ENCODE measurements at regions not wholly inside any gene's neighbourhood (a gene's known extent, or its start where the extent isn't known, plus 50 kb on each side); places are given as distances from the start of the nearest gene placed in this dataset.
A peak's percentile ranks its signal among the peaks of the same experiment; 100 is the strongest.
"Not testable (repeated sequence)": the region's sequence is repeated elsewhere in the genome, so short reads cannot be mapped to it uniquely, and the experiment has no call there.

GRCh38 chr10:3659203-3659917, 125.6 kb downstream of the KLF6 start:
- DNase-seq (ENCODE audit: low read depth): no peak

- no peak for DNase-seq (ENCODE audit: low read depth)
Measured at GRCh38 chr10:3658766-3659165, 126.2 kb downstream of the KLF6 start.

GRCh38 chr10:3656214-3656613, 128.8 kb downstream of the KLF6 start:
- no peak for DNase-seq (ENCODE audit: low read depth)

DNA sequence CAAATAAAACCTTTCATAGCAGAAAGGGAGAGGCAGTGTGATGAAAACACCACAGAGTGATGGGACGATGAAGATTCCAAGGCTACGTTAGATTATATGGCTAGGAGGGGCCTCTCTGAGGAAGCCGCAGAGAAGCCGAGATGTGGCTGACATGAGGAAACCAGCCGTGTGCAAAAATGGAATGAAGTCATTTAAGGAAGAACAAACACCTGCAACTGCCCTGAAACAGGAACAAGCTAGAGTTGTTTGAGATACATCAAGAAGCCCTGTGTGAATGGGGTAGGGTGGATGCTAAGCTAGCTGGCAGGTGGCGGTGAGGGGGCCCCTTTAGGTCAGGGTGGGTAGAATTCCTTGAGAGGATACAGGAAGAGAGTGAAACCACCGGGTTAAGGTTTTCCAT, 129.5 kb downstream of the KLF6 start:
- no peak for DNase-seq (ENCODE audit: low read depth)

DNA sequence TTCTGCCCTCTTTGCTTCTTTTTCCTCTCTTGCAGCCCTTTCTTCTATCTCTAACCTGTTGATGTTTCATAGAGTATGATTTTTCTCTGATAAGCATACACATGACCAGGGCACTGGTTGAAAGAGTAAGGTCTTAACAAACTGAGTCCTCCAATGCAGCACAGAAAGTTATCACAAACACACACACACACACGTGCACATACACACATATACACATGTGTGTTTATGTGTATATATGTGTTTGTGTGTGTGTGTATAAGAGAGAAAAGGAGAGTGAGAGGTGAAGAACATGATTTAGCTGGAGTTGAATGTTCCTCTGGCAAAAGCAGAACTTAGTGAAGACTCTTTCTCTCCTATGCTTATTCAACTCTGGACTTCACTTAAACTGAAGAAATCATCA, 130.0 kb downstream of the KLF6 start:
- no peak for DNase-seq (ENCODE audit: low read depth)

DNA sequence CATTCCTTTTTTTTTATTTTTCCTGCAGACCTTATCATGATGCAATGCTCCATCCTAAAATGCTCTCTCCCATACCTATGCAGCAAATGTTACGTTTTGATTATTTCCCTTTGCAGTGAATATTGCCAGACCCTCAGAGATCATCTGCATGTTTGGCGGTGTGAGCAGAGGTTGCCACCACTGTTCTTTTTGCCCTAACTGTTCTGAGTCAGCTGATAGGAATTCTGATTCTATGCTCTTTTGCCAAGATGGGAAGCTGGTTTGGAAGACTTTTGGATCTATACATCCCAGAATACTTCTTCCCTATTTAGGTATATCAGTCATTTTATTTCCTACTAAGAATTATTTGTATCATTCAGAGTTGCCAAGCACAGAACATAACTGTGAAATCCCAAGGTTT, 130.5 kb downstream of the KLF6 start:
- no peak for DNase-seq (ENCODE audit: low read depth)

- DNase-seq (ENCODE audit: low read depth): not testable (repeated sequence)
Measured at GRCh38 chr10:3653303-3653702, 131.7 kb downstream of the KLF6 start.

DNA sequence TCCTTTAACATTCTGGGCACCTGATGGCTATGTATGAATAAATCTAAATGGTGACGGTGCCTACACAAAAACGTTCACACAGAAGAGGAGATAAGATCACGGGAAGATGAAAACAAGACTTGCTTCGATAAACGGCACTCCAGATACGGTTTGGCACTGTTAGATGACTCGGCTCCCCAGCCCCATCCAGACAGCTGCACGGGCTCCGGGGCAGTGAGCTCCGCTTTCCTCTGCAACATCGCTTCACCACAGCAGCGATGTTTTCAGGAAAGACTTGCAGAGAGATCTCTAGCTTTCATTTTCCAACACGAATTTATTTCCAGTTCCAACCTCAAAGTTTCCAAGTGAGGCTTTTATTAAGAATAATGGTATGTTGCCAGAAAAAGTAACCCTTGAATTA, 132.1 kb downstream of the KLF6 start:
- DNase-seq (ENCODE audit: low read depth): no peak

GRCh38 chr10:3651969-3652653, 132.9 kb downstream of the KLF6 start:
- no peak for DNase-seq (ENCODE audit: low read depth)

DNA sequence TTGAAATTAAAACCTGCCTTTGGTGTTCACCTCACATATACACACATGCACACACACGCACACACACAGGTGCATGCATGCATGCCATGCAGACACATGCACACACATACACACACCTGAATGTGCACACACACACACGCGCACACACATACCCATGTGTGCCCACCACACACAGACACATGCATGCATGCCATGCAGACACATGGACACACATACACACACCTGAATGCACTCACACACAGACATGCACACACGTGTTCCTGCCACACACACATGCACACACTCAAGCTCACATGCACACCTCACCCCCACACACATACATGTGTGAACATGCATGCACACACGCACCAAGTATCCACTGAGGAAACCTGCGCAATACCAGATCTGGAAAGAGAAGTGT, 136.4 kb downstream of the KLF6 start:
- DNase-seq (ENCODE audit: low read depth): no peak

DNA sequence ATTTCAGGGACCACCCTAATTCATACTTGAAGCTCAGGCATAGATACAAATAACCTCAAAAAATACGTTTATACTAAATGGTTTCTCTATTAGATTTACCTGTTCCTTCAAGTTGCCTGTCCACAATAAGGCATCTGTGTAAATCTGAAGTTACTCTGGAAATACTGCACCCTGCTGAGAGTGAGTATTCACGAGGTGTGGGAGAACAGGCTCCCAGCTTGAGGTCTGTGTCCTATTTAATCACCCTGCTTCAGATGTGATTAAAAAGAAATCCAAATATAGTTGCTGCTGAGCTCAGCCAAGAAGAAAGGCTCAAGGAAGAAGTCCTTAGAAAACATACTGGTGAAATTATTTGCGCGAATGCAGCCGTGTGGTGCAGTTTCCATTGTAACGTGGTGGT, 136.8 kb downstream of the KLF6 start:
- DNase-seq (ENCODE audit: low read depth): no peak

DNA sequence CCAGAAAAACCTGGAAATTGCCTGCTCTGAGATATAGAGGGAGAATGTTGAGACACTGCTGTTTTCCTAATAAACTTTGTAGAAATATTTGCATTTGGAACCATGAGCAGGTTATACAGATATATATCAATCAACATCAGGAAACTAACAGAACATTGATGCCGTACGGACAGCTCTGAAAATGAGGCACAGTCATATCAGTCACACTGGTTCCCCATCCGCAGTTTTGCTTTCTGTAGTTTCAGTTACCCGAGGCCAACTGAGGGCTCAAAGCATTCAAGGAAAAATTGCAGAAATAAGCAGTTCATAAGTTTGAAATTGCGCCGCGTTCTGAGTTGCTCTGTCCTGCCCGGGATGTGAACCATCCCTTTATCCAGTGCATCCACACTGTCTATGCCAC, 137.9 kb downstream of the KLF6 start:
- DNase-seq (ENCODE audit: low read depth): no peak

GRCh38 chr10:3645406-3645805, 139.6 kb downstream of the KLF6 start:
- no peak for DNase-seq (ENCODE audit: low read depth)

GRCh38 chr10:3640816-3641215, 144.2 kb downstream of the KLF6 start:
- DNase-seq (ENCODE audit: low read depth): no peak

- DNase-seq (ENCODE audit: low read depth): no peak
Measured at GRCh38 chr10:3639546-3639945, 145.5 kb downstream of the KLF6 start.

DNA sequence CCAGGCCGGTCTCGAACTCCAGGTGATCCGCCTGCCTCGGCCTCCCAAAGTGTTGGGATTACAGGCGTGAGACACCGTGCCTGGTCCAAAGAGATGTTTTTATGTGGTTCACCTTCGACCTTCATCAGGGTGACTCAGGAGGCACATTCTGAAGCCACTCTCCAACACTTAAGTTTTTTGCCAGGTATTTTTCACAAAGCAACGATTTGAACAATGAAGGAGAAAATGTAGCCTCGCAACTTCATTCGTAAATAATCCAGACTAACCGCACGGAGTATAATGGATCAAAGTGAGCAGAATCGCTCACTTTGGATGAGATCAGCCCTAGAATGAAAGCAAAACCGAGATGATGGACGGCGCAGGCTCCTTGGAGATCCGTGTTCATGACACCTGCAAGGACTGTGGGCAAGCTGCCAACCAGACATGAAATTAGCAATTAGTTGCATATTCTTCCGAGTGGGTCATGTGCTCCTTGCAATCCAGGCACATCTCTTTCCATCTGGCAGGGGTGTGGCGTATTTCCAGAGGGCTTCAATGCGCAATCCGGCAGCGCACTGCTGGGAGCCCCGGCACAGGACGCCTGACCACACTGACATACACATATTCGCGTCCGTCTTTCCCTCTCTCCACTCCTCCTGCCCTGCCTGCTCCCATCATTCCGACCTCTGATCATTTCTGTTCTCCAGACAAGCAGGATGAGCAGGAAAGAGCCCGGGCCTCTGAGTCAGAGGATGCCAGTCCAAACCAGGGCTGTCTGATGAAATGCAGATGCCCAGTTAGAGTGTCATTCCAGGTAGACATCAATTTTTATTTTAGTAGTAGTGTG, 148.4 kb downstream of the KLF6 start:
- peak; percentile 7 for DNase-seq (ENCODE audit: low read depth)

DNA sequence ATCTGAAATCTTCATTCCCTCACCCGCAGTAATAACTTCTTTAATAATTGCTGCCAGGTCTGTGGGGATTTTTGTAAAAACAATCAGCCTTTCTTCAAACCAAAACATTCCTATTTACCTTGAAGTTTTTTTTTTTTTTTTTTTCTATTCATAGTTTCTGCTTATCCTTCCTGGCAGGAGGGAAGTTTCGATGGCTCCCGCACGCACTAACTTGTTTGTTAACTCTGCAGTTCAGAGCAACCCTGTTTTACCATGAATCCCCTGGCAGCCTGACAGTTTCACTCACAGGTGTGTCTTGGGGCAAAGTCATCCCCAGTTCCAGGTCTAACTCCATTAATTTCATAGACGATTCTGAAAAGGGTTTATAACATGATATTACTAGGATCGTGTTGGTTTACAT, 149.3 kb downstream of the KLF6 start:
- no peak for DNase-seq (ENCODE audit: low read depth)

DNA sequence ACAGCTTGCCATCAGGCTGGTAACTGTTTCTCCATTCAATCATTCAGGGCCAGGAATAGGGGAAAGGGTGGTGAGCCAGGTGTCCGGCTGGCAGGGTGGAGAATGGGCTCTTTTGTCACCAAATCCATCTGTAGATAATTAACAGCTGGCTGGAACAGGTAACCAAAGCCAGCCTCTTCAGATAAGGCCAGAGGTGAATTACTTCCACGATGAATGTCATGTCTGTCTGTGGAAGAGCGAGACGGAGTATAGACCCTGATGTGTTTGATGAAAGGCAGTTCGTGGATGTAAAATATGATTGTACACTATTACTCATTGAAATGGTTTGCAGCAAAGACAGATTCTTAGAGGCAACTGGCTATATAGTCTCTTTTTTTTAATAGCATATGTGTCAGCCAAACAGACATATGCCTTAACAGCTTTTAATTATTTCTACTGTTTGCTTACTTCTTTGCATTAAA, 149.8 kb downstream of the KLF6 start:
- no peak for DNase-seq (ENCODE audit: low read depth)

GRCh38 chr10:3634646-3635045, 150.4 kb downstream of the KLF6 start:
- DNase-seq (ENCODE audit: low read depth): not testable (repeated sequence)

- no peak for DNase-seq (ENCODE audit: low read depth)
Measured at GRCh38 chr10:3631701-3632330, 153.2 kb downstream of the KLF6 start.

DNA sequence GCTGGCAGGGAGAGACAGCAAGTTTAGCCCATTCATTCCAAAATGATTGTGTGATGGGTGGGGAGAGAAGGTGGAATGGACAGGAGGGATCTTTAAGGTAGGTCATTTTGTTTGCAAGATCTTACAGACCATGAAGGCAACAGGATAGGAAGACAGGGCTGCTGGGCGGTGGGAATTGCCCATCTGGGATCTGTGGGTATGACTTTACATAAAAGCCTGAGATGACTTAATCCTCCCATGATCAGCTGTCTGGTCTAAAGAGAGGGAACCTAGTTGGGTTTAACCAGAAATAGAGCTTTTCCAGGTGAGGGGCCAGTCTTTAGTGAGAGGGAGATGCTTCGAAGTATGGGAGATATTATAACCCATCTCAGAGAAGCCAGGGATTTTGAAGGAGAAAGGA, 153.7 kb downstream of the KLF6 start:
- no peak for DNase-seq (ENCODE audit: low read depth)

DNA sequence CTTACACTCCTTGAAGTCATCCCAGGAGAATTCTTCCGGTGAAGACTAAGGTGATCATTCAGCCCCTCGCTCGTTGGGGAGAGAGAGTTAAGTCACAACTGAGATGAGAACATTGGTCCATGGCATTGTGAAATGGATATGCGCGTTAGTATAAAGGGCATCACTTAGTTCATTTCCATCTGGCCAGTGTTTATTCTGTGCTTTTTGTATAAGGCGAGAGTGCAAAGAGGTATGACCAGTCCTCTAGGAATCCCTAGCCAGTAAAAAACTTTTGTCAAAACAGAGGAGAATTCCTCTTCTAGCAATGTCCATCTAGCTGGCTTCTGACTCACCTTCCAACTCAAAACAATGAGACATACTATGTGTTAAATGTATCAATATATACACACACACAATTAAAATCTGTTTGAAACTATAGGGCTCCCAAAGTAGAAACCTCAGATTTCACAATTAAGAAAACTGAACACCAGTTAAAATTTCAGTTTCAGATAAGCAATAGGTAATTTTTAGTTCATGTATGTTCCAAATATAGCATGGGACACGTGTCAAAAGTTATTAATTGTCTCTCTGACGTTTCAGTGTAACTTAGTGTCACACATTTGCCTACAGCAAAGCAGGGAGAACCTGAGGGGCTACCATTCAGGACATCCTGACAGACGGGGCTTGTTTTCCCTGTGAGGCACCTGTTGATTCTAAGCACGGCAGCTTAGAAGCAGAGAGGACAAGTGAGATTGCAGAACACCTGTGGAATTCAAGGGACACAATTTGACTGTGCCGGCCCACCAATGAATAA, 158.9 kb downstream of the KLF6 start:
- DNase-seq (ENCODE audit: low read depth): peak; percentile 39
